Stimulated activated effector memory CD8-positive, alpha-beta T cell treated with anti-CD3 and anti-CD28 coated beads, Interleukin-12 subunit alpha, Interleukin-12 subunit beta, amount 100 ng/mL, for 72 hours (primary cell): ENCODE measurements at regions not wholly inside any gene's neighbourhood (a gene's known extent, or its start where the extent isn't known, plus 50 kb on each side); places are given as distances from the start of the nearest gene placed in this dataset.

Experiments used
- ATAC-seq: fragments of 150-1000 bp; cut with Tn5 transposase; 2 replicates; pipeline ENCODE4 v1.10.0; 2021
- DNase-seq, 2 donors: peaks; one replicate each; pipeline ENCODE4 v3.0.0; 2021 to 2022; ENCODE audit warnings: low spot score in 2 of 2
- H3K27ac Mint-ChIP-seq: one replicate; pipeline ENCODE4 v1.8.0; 2022; ENCODE audit warnings: mild to moderate bottlenecking, mixed read lengths
- H3K36me3 Mint-ChIP-seq: one replicate; pipeline ENCODE4 v1.8.0; 2022; ENCODE audit warnings: mild to moderate bottlenecking, mixed read lengths
- H3K4me1 Mint-ChIP-seq: one replicate; pipeline ENCODE4 v1.8.0; 2022; ENCODE audit warnings: mixed read lengths
- H3K4me3 Mint-ChIP-seq: one replicate; pipeline ENCODE4 v1.8.0; 2022; ENCODE audit warnings: mild to moderate bottlenecking, mixed read lengths
- H3K9me3 Mint-ChIP-seq: one replicate; pipeline ENCODE4 v1.8.0; 2022; ENCODE audit warnings: mixed read lengths

DNA sequence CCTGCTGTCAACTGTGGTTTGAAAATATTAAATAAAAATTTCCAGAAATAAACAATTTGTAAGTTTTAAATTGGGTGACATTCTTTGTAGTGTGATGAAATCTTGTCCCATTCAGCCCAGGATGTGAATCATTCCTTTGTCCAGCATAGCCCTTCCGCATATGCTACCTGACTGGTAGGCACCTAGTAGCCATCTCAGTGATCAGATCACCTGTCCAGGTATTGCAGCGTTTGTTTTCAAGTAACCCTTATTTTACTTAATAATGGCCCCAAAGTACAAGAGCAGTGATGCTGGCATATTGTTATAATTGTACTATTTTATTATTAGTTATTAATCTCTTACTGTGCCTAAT, 351.6 kb upstream of the B3GALT2 start:
- H3K27ac Mint-ChIP-seq, result peak overlapping the region; percentile 82
- H3K4me1 Mint-ChIP-seq, result peaks cover 41% of the 10 kb centered on the region
- peaks cover 6% of the 10 kb centered on the region for H3K36me3 Mint-ChIP-seq
- ATAC-seq (peak; percentile 20), DNase-seq (no peak)
- no peaks in the 10 kb centered on the region for H3K9me3 Mint-ChIP-seq
- H3K4me3 Mint-ChIP-seq, result peak overlapping the region; percentile 66

DNA sequence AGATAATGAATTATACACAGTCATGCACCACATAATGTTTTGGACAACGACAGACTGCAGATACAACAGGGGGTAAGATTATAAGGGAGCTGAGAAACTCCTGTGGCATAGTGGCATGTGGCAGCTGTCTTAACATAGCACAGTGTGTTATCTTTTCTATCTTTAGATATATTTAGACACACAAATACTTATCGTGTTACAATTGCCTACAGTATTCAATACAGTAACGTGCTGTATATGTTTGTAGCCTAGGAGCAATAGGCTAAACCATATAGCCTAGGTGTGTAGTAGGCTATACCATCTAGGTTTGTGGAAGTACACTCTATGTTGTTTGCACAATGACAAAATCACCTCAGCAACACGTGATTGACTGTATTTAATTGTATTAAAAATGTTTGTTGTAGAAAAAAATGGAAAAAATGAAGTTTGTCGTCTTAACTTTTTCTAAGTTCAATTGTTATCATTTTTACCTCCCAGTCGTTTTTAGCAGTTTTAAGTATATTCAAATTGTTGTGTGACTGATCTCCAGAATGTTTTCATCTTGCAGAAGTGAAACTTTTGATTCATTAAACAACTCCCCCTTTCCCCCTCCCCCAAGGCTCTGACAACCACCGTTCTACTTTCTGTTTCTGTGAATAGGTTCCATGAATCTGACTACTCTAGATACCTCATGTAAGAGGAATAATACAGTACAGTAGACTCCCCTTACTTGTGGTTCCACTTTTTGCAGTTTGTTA, 351.0 kb upstream of the B3GALT2 start:
- Mint-ChIP-seq H3K4me1 (peaks cover 36% of the 10 kb centered on the region), H3K27ac (peak overlapping the region; percentile 82), H3K4me3 (peak overlapping the region; percentile 66), H3K9me3 (no peaks in the 10 kb centered on the region), H3K36me3 (peaks cover 6% of the 10 kb centered on the region)
- peak in 1 of 2 donors; percentile 74 for DNase-seq
- peak; percentile 89 for ATAC-seq

- Mint-ChIP-seq H3K4me3 (no peak overlapping the region), H3K9me3 (peaks cover 8% of the 10 kb centered on the region), H3K4me1 (peaks cover 26% of the 10 kb centered on the region), H3K36me3 (peaks cover 6% of the 10 kb centered on the region), H3K27ac (no peak overlapping the region)
- DNase-seq (no peak), ATAC-seq (no peak)
Observed at GRCh38 chr1:193533853-193534252, 347.4 kb upstream of the B3GALT2 start.

GRCh38 chr1:193525917-193526710, 339.7 kb upstream of the B3GALT2 start:
- ATAC-seq (peak; percentile 96), DNase-seq (no peak)
- no peaks in the 10 kb centered on the region for H3K36me3 Mint-ChIP-seq
- H3K27ac Mint-ChIP-seq, result peak overlapping the region; percentile 43
- no peak overlapping the region for H3K4me3 Mint-ChIP-seq
- peaks cover 16% of the 10 kb centered on the region for H3K4me1 Mint-ChIP-seq
- peaks cover 8% of the 10 kb centered on the region for H3K9me3 Mint-ChIP-seq

GRCh38 chr1:193525411-193525810, 339.0 kb upstream of the B3GALT2 start:
- H3K27ac Mint-ChIP-seq, result peak overlapping the region; percentile 43
- H3K4me3 Mint-ChIP-seq, result no peak overlapping the region
- DNase-seq (no peak), ATAC-seq (no peak)
- H3K9me3 Mint-ChIP-seq, result peaks cover 3% of the 10 kb centered on the region
- H3K4me1 Mint-ChIP-seq, result peaks cover 9% of the 10 kb centered on the region
- H3K36me3 Mint-ChIP-seq, result no peaks in the 10 kb centered on the region

- DNase-seq (no peak), ATAC-seq (no peak)
- Mint-ChIP-seq H3K27ac (peak overlapping the region; percentile 43), H3K36me3 (no peaks in the 10 kb centered on the region), H3K9me3 (peaks cover 3% of the 10 kb centered on the region), H3K4me3 (no peak overlapping the region), H3K4me1 (peaks cover 8% of the 10 kb centered on the region)
Observed at GRCh38 chr1:193524616-193525015, 338.2 kb upstream of the B3GALT2 start.

DNA sequence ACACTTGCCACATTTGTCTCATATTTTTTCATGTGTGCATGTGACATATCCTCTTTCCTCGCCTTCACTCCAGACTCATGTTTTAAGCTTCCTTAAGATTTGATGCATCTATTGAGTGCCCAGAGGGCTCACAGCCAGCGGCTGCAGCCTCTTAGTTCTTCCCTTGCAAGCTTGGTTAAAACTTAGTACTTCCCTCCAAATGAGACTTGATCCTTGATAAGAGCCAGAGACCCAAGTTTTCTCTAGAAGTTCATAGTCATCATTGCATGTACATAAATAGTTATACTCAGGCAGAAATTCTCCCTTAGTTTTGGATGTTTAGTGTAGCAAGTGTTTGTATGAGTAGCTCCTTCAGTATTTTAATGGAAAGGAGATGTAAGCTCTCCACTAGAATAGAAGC, 337.6 kb upstream of the B3GALT2 start:
- Mint-ChIP-seq H3K27ac (no peak overlapping the region), H3K36me3 (no peaks in the 10 kb centered on the region), H3K9me3 (peaks cover 4% of the 10 kb centered on the region), H3K4me3 (no peak overlapping the region), H3K4me1 (peaks cover 8% of the 10 kb centered on the region)
- no peak for ATAC-seq
- DNase-seq, result no peak

- Mint-ChIP-seq H3K9me3 (peaks cover 4% of the 10 kb centered on the region), H3K4me3 (no peak overlapping the region), H3K4me1 (peaks cover 13% of the 10 kb centered on the region), H3K36me3 (no peaks in the 10 kb centered on the region), H3K27ac (no peak overlapping the region)
- ATAC-seq (no peak), DNase-seq (no peak)
Observed at GRCh38 chr1:193520472-193520871, 334.1 kb upstream of the B3GALT2 start.

GRCh38 chr1:193519922-193520321, 333.5 kb upstream of the B3GALT2 start:
- H3K27ac Mint-ChIP-seq, result no peak overlapping the region
- H3K9me3 Mint-ChIP-seq, result peaks cover 4% of the 10 kb centered on the region
- peaks cover 9% of the 10 kb centered on the region for H3K4me1 Mint-ChIP-seq

DNA sequence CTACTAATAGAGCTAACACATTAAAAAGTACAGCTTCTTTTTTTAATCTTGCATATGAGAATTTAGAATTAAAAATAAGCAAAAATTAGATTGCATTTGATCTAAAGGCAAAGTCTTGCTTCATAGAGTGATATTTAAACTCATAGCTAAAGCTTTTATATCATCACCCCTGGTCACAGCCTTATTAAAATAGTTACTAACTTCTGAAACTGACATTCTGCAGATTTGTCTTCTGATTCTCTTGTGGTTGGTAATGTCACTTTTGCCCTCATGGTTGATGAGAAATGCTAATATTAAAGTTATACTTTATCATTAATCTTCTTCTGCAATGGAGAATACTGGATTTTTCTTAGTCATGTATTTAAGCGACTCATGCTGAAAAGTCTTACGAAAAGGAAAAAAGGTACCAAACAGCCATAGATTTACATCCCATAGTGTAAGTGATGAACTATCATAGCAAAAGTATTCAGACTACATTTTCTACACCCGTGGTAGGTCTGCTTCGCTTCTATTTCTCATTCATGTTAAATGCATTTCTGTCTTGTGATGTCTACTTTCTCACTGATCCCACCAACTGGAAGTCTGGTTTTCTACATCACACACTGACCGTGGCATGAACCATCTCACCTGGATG, 330.5 kb upstream of the B3GALT2 start:
- DNase-seq (no peak), ATAC-seq (peak; percentile 87)
- H3K4me1 Mint-ChIP-seq, result peaks cover 6% of the 10 kb centered on the region
- H3K4me3 Mint-ChIP-seq, result peak overlapping the region; percentile 28
- peaks cover 4% of the 10 kb centered on the region for H3K9me3 Mint-ChIP-seq
- no peak overlapping the region for H3K27ac Mint-ChIP-seq
- H3K36me3 Mint-ChIP-seq, result no peaks in the 10 kb centered on the region

More at GRCh38 chr1:193519922-193520321, 333.5 kb upstream of the B3GALT2 start:
- H3K4me3 Mint-ChIP-seq, result no peak overlapping the region
- DNase-seq (no peak), ATAC-seq (no peak)
- no peaks in the 10 kb centered on the region for H3K36me3 Mint-ChIP-seq

DNA sequence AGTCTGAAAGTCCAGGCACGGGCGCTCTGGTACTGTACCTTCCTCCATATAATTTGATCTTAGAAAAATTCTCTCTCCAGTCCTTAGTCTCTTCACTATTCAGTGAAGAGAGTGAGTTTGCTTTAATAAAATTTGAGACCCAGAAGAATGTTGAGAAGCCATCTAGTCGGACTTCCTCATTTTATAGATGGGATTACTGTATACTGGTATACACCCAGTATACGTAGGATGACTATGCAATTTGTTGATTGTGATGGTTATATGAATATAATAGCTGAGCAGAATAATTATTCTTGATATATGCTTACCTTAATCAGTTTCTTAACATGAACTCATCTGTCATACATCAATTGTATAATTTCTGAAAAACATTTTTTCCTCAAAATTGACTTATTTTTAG, 328.0 kb upstream of the B3GALT2 start:
- Mint-ChIP-seq H3K9me3 (peaks cover 10% of the 10 kb centered on the region), H3K27ac (no peak overlapping the region), H3K4me3 (no peak overlapping the region), H3K36me3 (no peaks in the 10 kb centered on the region), H3K4me1 (peaks cover 6% of the 10 kb centered on the region)
- DNase-seq (no peak), ATAC-seq (no peak)

DNA sequence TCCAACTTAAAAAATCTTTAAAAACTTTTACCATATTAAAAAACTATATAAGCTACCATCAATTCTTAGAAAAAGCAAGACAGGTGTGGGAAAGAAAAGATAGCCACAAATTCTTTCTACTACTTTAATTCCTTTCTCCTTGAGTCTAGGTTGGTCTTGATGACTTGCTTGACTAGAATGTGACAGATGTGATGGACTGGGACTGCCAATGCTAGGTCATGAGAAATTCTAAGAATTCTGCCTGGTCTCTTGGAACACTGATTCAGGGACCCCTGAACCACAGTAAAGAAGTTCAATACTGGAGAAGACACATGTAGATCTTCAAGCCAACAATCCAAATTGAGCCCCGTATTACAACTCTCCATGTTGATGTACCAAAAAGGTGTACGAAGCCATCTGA, 326.6 kb upstream of the B3GALT2 start:
- Mint-ChIP-seq H3K9me3 (peaks cover 8% of the 10 kb centered on the region), H3K4me3 (no peak overlapping the region), H3K36me3 (no peaks in the 10 kb centered on the region), H3K27ac (no peak overlapping the region), H3K4me1 (peaks cover 6% of the 10 kb centered on the region)
- ATAC-seq (peak; percentile 51), DNase-seq (no peak)

- peaks cover 14% of the 10 kb centered on the region for H3K36me3 Mint-ChIP-seq
- peaks cover 3% of the 10 kb centered on the region for H3K9me3 Mint-ChIP-seq
- no peak overlapping the region for H3K27ac Mint-ChIP-seq
- H3K4me1 Mint-ChIP-seq, result peaks cover 10% of the 10 kb centered on the region
- ATAC-seq (no peak), DNase-seq (no peak)
- H3K4me3 Mint-ChIP-seq, result no peak overlapping the region
Observed at GRCh38 chr1:193504920-193505319, 318.5 kb upstream of the B3GALT2 start.

GRCh38 chr1:193498088-193498655, 311.8 kb upstream of the B3GALT2 start:
- Mint-ChIP-seq H3K36me3 (peaks cover 13% of the 10 kb centered on the region), H3K4me3 (peak overlapping the region; percentile 17), H3K4me1 (peaks cover 17% of the 10 kb centered on the region), H3K27ac (peak overlapping the region; percentile 43), H3K9me3 (no peaks in the 10 kb centered on the region)
- DNase-seq (no peak), ATAC-seq (no peak)

- peaks cover 15% of the 10 kb centered on the region for H3K4me1 Mint-ChIP-seq
- no peak overlapping the region for H3K4me3 Mint-ChIP-seq
- ATAC-seq (no peak), DNase-seq (no peak)
- H3K36me3 Mint-ChIP-seq, result peaks cover 4% of the 10 kb centered on the region
- H3K9me3 Mint-ChIP-seq, result peaks cover 4% of the 10 kb centered on the region
- peak overlapping the region; percentile 92 for H3K27ac Mint-ChIP-seq
Observed at GRCh38 chr1:193494368-193494767, 308.0 kb upstream of the B3GALT2 start.
